HG03196 (cell line): ENCODE measurements at regions not wholly inside any gene's neighbourhood (a gene's known extent, or its start where the extent isn't known, plus 50 kb on each side); places are given as distances from the start of the nearest gene placed in this dataset.
"Not testable (repeated sequence)": the region's sequence is repeated elsewhere in the genome, so short reads cannot be mapped to it uniquely, and the experiment has no call there.

Source experiments
- ATAC-seq: cut with Tn5 transposase; IDR thresholded peaks from one replicate; pipeline ENCODE4 v1.9.1; 2021; ENCODE audit not compliant: unreplicated experiment

DNA sequence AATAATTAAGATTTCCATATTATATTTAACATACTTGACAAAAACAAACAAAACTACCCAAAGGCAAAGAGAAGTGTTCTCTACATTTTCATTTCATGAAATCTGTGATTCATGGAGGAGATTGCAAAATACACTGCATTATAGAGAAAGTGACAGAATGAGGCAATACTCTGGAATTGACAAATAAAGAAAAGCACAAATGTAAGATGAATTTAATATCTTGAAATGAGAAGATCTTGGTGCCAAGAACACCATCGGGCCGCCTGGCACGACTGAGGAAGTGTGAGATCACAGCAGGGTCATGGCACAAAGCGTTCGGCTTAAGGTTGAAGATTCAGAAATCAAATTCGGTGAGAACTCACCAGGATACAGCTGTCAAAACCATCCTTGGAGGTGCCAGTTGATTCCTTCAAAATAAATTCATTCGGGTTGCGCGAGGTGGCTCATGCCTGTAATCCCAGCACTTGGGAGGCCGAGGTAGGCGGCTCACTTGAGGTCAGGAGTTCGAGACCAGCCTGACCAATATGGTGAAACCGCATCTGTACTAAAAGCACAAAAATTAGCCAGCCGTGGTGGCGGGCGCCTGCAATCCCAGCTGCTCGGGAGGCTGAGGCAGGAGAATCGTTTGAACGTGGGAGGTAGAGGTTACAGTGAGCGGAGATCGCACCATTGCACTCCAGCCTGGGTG is 174.0 kb upstream of the PFKP start:
- ATAC-seq: no peak

DNA sequence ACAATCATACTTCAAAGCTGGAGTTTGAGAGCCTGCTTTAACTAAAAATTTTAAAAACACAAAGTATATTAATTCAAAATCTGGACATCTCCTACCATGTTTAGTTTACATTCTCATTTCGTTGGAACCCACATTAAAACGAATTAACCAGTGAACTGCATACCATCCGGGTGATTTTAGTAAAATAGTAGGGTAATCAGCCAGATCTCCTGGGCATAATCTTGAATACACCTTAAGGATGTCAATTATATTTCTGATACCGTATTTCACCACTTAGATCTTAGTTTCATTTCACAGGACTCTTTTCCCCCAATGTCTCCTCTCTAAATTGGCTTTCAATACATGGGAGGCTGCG is 175.6 kb upstream of the PFKP start:
- no peak for ATAC-seq

DNA sequence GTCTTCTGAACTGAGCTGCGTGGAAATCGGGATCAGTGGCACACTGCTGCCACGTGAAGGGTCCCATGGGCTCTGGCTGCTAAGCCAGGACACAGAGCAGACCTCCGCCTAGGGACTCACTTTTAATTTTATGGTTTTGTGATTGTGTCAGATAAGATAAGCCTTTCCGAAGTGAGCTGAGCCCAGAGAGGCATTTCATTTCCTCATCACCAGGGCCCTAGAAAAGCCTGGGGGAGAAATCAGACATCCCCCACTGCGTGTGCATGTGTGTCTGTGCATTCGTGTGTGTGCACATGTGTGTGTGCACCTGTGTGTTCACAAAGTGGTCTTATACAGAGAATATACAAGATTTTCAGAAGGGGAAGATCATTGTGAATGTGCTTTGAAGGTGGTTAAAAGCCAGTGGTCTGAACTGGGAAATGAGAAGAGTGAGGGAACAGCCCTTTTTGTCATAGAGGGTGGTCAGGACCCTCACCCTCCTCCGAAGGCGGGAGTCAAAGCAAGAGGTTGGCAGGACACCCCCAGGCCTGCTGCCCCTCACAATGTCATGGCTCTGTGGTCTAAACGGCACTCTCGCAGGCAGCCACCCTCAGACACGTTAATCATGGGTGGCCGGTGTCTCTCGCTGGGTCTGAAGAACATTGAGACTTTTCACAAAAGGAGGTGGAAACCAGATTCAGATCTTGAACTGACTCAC is 176.1 kb upstream of the PFKP start:
- ATAC-seq: no peak

DNA sequence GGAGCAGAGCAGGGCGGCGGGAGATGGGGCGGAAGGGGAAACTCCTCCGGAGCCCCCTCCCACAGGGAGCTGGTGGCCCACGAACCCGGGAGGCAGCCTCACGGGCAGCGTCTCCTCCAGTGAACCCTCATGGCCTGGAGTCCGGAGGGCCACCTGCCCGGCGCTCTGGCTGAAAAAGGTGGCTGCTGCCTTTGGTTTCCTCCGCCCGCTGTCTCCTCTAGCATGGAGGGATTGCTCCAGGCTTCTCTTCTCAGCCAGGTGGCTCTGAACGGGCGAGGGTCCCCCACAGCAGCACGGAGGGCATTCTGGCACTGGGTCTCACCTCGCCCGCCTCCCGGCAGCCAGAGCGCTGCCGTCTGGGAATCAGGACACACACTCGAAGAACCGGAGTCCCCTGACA is 177.3 kb upstream of the PFKP start:
- no peak for ATAC-seq

DNA sequence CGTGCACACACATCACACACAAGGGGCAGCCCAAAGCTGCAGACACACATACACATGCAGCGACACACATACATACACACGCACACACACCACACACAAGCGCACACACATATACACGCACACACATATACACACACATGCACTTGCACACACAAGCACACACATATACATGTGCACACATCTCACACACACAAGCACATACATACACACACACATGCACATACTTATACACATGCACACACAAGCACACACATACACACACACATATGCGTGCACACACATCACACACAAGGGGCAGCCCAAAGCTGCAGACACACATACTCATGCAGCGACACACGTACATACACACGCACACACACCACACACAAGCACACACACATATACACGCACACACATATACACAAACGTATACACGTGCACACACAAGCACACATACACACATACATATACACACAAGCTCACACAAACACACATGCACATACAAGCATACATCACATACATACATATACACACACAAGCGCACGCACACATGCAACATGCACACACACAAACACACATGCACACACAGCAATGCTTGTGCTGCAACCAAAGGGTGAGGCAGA is 178.8 kb upstream of the PFKP start:
- ATAC-seq: no peak

DNA sequence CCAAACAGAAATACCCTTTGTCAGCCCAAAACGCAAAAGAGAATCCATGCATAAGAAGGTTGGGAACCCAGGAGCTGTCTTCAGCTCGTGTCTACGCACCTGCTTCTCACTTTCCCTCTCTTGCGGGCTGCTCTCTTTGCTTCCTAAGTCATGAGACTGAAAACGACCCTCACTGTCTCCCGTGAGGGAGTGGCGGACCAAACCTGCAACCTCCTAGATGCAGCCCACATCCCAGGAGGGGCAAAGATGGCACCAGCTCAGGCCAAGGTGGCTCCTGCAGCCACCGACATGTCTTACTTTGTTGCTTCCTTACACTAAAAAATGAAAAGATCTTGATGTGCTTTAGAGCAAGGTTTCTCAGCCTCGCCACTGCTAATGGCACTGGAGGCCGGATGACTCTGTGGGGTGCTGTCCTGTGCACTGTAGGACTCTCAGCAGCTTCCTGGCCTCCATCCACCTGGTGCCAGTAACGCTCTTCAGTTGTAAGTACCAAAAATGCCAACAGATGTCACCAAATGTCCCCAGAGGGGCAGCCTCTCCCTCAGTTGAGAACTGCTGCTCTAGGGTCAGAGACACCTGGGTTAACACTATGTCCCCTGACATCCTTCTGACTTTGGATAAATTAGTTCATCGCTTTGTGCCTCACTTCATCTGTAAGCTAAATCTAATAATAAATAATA is 179.8 kb upstream of the PFKP start:
- ATAC-seq: no peak

DNA sequence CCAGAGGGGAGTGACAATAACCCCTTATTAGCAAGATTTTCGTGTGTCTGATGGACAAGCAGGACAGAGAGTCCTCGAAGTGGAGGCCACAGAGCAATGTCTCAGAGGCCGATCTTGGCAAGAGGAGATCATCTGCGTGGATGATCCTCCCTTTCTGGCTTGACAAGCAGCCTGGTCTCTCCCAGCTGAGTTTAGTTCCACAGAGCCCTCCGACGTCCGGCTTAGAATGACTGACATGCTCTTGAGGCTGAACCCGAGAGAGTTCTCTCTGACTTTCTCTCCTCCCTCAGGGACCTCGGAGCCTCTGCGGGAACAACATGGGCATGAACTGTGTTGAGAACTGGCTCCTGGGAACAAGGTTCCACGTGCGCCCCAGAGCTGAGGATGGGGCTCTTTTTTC is 180.7 kb upstream of the PFKP start:
- no peak for ATAC-seq

DNA sequence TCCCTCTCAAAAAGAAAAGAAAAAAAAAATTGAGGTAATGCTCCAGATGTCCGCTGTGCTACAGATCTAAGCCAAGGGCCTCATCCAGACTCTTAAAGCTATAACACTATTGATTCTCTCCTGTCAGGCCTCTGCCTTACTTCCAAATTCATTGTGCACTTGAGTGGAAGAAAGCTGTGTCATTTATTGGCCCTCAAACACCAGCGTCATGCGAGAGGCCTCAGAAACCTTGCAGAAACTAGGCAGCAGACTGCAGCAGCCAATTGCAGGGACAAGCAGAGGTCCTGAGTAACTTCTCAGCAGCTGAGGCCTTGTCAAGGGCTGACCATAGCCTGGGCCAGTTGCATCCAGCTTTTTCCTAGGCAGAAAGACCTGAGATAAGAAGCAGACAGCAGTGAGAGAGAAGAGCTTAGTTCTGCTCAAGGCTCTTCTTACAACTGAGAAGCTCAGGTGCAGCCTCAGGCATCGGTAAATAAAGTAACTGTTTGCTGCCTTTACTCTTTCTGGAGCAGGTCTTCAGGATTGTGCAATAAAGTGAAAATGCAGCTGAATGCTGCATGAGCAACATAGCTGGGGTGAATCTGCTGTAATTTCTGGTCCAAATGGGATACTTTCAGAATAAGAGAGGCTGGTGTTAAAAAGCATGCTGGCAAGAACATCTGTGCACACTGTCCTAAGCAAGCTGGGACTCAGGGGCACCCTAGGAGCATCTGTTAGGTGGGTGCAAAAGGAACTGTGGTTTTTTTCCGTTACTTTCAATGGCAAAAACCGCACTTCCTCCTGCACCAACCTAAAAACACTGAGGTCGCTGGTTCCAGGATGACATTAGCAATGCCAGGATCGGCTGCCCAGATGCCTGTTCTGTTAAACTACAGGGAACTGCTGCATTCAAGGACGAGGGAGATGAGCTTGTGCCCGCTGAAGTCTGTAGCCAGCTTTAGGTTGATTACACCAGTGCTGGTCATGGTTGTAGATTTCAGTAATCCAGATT is 181.8 kb upstream of the PFKP start:
- ATAC-seq: no peak

DNA sequence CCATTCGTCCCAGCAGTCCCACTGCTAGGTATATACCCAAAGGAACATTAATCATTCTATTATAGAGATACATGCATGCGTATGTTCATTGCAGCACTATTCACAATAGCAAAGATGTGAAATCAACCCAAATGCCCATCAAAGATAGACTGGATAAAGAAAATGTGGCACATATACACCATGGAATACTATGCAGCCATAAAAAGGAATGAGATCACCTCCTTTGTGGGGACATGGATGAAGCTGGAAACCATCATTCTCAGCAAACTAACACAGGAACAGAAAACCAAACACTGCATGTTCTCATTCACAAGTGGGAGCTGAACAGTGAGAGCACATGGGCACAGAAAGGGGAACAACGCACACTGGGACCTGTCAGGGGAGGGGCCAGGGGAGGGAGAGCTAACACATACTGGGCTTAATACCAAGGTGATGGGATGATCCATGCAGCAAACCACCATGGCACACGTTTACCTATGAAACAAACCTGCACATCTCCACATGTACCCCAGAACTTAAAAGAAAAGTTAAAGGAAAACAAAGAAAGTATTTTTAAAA is 183.3 kb upstream of the PFKP start:
- ATAC-seq: not testable (repeated sequence)

DNA sequence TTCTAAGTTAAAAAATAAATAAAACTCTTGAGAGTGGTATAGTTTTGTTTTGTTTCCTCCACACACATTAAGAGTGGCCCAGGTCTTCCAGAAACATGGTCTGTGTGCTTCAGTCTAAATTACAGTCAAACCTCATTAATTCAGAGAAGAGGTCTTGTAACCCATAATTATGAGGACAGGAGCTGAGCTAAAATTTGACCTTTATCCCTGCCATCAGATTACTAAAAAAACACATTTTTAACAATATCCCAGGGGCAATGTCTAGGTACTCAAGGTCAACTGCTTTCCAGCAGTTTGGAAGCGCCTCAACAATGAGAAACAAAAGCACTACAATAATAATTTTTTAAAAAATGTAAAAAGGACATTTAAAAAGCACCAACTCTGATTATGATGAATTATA is 184.1 kb upstream of the PFKP start:
- ATAC-seq: no peak

DNA sequence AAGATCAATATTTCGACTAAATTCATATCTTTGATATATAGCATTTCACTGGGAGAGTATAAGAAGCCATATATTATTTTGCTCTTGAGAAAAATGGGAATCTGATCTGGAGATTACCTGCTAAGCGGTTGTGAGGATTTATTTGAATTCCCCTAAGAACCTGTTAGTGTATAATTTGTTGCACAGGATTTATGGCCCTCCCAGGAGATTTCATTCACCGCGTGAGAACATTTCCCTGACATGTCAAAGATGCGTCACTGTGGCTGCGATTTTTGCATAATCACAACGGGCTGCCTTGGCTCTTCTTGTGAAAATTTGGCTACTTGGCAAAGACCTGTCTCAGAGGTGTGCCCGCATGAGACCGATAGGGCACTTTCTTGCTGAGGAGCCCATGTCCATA is 184.7 kb upstream of the PFKP start:
- ATAC-seq: no peak

DNA sequence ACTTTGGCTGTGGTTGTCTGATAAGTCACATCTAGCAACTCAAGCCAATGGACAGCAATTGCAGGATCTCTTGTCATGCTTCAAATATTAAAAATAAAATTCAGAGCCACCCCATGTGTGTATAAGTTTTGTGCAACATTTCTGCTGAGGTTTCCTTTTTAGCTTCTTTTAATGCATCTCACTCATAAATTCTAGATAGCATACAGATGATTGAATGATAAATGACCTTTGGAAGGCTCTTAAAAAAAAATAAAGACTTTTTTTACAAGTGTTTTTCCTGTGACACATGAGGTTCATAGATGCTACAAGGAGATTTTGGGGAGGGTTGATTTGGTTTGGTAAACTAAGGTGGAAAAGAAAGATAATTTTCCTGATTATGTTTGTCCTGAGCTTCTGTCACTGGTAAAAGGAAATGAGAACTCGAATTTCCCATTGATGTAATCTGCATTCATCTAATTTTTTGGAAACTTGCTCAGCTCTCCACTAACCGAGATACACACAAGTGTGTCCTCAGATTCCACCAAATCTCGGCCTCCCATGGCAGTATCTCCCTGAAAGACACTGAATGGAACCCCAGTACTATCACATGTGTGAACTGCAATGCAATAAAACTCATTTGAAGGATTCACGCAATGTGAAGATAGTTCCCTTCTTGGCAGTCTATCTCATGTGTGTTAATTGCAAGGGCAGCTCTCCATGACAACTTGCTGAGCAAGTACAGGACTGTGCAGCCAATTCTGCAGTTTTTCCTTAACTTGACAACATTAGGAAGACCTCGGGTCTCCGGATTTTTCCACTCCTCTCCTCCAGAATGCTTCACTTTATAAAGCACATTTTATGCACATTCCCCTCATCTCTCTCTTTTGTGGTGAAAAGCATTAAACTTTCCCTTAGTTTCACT is 185.4 kb upstream of the PFKP start:
- no peak for ATAC-seq

DNA sequence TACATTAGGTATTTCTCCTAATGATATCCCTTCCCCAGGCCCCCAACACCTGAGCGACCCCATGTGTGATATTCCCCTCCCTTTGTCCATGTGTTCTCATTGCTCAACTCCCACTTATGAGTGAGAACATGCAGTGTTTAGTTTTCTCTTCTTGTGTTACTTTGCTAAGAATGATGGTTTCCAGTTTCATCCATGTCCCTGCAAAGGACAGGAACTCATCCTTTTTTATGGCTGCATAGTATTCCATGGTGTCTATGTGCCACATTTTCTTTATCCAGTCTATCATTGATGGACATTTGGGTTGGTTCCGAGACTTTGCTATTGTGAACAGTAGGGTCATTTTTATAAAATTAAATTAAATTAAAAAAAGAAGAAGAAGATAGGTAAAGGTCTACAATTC is 187.3 kb upstream of the PFKP start:
- not testable (repeated sequence) for ATAC-seq

DNA sequence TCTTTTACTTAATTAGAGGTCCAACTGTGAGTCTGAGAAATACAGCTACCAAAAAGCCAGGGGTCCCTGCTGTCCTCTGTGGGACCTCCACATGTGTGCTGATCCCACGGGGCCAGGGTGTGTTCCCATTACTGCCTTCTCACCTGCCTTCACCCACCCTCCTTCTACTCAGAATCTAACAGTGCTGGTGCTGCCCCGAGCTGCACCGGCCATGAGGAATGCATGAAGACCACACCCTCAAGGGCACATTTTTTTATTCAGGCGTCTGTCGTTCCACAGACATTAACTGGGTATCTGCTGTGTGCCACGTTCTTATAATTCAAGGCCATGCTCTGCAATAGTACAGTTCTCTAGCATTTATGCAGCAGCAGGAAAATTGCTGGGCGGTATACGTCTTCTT is 188.5 kb upstream of the PFKP start:
- no peak for ATAC-seq

DNA sequence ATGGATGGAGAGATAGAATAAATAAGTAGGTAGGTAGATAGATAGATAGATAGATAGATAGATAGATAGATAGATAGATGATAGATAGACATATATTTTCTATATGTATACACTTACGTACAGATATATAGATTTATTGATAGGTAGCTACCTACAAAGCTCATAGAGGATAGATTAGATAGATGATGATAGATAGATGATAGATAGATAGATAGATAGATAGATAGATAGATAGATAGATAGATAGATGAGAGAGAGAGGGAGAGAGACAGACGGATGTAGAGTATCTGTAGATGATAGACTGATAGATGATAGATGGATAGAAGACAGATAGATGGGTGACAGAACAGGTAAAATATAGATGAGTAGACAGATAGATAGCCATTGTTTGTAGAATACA is 191.3 kb upstream of the PFKP start:
- no peak for ATAC-seq

DNA sequence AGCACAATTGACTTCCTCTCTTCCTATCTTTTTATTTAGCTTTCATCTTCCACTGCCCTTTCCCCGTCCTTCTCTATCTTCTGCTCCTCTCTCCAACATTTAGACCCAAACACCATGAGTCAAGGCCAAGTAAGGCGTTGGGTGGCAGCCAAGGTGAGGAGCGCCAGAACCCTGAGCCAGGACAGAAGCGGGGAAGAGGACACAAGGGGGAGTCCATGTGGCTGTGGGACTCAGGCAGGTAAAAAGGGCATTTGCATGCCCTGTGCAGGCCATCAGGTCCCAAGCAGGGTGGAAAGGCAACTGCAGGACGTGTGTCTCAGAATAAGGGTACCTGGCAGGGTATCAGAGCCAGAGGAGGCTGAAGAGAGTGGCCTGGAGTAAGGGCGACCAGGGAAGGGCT is 192.4 kb upstream of the PFKP start:
- no peak for ATAC-seq

DNA sequence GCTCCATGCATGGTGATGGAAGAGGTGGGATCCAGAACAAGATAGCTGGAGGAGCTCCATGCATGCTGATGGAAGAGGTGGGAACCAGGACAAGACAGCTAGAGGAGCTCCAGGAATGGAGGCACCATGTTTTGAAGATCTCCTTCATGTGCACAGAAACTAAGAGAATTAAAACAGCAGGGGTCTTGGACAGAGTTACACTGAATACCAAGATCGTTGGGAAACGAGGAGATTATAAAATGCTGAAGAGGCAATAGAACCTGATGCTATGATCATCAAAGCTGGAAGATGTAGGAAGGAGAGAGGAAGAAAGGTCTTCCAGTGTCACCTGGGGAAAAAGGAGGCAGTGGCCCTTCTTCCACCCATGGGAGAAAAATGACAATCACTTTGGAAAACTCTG is 193.6 kb upstream of the PFKP start:
- no peak for ATAC-seq

DNA sequence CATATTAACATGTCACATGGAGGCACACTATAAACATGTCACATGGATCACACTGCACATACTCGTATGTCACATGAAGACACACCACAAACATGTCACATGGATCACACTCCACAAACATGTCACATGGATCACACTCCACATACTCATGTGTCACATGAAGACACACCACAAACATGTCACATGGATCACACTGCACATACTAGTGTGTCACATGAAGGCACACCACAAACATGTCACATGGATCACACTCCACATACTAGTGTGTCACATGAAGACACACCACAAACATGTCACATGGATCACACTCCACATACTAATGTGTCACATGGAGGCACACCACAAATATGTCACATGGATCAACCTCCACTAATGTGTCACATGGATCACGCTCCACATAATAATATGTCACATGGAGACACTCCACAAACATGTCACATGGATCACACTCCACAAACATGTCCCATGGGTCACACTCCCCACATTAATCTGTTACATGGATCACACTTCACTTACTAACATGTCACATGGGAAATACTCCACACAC is 195.6 kb upstream of the PFKP start:
- no peak for ATAC-seq

DNA sequence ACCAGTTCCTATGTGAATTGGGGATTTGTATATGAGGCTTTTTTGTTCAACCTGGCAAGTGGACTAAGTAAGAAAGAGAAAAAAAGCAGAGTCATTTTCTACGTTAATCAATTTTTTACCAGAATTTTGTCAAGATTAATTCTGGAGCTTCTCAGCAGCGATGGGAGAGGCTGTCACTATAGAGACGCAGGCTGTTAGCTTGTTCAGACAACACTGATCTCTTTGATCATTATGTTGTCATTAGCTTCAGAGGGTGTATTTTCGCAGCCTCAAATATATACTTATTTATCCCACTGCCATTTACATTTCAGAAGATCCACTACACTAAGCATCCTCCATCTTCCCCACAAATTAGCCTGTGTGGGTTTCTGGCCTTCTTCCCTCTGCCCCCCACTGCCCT is 196.7 kb upstream of the PFKP start:
- no peak for ATAC-seq
